Thyroid gland (tissue), 4 donors: ENCODE measurements at regions not wholly inside any gene's neighbourhood (a gene's known extent, or its start where the extent isn't known, plus 50 kb on each side); places are given as distances from the start of the nearest gene placed in this dataset.
"Not testable (repeated sequence)": the region's sequence is repeated elsewhere in the genome, so short reads cannot be mapped to it uniquely, and the experiment has no call there.

Experiments
- DNase-seq, 2 donors: peaks; one replicate each; pipeline ENCODE4 v3.0.0-alpha.2; 2019
- H3K27ac ChIP-seq, 3 donors: fragments of 200-600 bp; sonication (generic); 1 replicate in 2 of 3; 2 replicates in 1 of 3; pipeline ENCODE4 v1.5.1; 2016 to 2019; ENCODE audit warnings: mild to moderate bottlenecking in 1 of 3, moderate library complexity in 1 of 3
- H3K27me3 ChIP-seq: fragments of 200-600 bp; sonication (generic); one replicate; pipeline ENCODE4 v1.5.1; 2019
- H3K36me3 ChIP-seq, 2 donors: fragments of 200-600 bp; sonication (generic); one replicate each; pipeline ENCODE4 v1.5.1; 2016 to 2019
- H3K4me1 ChIP-seq, 2 donors: fragments of 200-600 bp; sonication (generic); one replicate each; pipeline ENCODE4 v1.5.1; 2017 to 2019
- H3K4me3 ChIP-seq, 3 donors: fragments of 200-600 bp; sonication (generic); replicated peaks in 1 of 3; 1 replicate in 2 of 3; 2 replicates in 1 of 3; pipeline ENCODE4 v1.5.1; 2016; ENCODE audit warnings: mild to moderate bottlenecking in 1 of 3
- H3K9me3 ChIP-seq: fragments of 200-600 bp; sonication (generic); one replicate; pipeline ENCODE4 v1.5.1; 2017
- POLR2A ChIP-seq, 2 donors: fragments of 450-650 bp; IDR thresholded peaks; one replicate each; pipeline ENCODE4 v1.6.1; 2017; ENCODE audit warnings: antibody characterized with exemption in 2 of 2, mild to moderate bottlenecking in 2 of 2, moderate library complexity in 1 of 2
- WGBS, 2 donors: methylation state at CpG; one replicate each; pipeline ENCODE4 v1.1.5; 2017; 5-methylcytosine and 5-hydroxymethylcytosine counted together
- intact Hi-C: fragments of 100-400 bp; cut with DNase I; formaldehyde crosslinking; loops from one replicate; pipeline ENCODE4 v1.15.1; 2023
- TF ChIP-seq, protein P1 (sequence below), 6 experiments: fragments of 200-600 bp in 3 of 6; fragments of 450-650 bp in 3 of 6; sonication (generic) in 3 of 6; IDR thresholded peaks; one replicate each; pipeline ENCODE4 v1.5.1; 2016 to 2019; ENCODE audit warnings: antibody characterized with exemption in 6 of 6, mild to moderate bottlenecking in 2 of 6, inconsistent platforms in 1 of 6, moderate library complexity in 1 of 6

DNA sequence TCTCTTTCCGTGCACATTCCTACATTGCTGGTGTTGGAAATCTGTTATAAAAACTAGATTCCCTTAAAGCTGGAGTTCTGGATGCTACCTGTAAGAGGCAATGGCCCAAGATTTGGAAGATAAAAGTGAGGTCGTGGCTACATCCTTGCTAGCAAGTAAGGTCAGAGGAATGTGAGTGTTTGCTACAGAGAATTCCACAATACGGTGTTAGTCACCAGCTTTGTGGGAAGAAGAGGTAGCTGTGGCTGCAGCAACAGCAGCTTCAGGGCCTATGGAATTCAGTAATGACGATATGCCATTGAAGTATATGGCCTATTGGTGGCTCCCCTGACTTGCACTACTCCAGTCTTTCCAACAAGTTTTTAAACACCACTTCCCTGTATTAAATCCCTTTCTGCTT lies 227.7 kb upstream of the TMEM260 start:
- 88 to 92% methylated on average over 4 of the region's 4 CpGs for WGBS, 2 donors
- TF ChIP-seq POLR2A (IDR thresholded peaks at IDR 0.05), result no peak
- TF ChIP-seq, protein P1, sequence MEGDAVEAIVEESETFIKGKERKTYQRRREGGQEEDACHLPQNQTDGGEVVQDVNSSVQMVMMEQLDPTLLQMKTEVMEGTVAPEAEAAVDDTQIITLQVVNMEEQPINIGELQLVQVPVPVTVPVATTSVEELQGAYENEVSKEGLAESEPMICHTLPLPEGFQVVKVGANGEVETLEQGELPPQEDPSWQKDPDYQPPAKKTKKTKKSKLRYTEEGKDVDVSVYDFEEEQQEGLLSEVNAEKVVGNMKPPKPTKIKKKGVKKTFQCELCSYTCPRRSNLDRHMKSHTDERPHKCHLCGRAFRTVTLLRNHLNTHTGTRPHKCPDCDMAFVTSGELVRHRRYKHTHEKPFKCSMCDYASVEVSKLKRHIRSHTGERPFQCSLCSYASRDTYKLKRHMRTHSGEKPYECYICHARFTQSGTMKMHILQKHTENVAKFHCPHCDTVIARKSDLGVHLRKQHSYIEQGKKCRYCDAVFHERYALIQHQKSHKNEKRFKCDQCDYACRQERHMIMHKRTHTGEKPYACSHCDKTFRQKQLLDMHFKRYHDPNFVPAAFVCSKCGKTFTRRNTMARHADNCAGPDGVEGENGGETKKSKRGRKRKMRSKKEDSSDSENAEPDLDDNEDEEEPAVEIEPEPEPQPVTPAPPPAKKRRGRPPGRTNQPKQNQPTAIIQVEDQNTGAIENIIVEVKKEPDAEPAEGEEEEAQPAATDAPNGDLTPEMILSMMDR (IDR thresholded peaks at IDR 0.05), result no peak
- no peaks in the 10 kb centered on the region for H3K27me3 ChIP-seq
- H3K4me3 ChIP-seq, result no peak overlapping the region
- no peaks in the 10 kb centered on the region for H3K36me3 ChIP-seq
- no peaks in the 10 kb centered on the region for H3K9me3 ChIP-seq
- intact Hi-C loops, result no loop called here
- H3K27ac ChIP-seq, result no peak overlapping the region
- no peak for DNase-seq
- H3K4me1 ChIP-seq, result no peaks in the 10 kb centered on the region

DNA sequence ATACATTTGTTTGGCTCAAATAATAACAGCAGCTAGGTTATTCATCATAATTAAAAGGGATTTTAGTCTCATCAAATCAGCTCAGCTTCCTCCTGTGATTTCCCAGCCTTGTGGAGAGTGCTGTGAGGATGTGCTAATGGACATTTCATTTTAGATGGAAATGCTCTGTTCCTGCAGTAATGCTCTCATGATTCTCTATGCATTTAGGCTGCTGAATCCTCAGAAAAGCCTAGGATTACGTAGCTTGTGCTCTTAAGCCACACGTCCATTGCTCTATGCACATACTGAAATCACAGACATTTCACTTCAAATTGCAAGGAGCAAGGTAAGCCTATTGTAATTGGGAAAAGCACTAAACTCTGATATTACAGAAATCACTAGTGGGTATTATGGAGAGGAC lies 226.6 kb upstream of the TMEM260 start:
- Histone ChIP-seq H3K9me3 (no peaks in the 10 kb centered on the region), H3K4me1 (no peaks in the 10 kb centered on the region), H3K27ac (no peak overlapping the region), H3K36me3 (no peaks in the 10 kb centered on the region), H3K27me3 (no peaks in the 10 kb centered on the region), H3K4me3 (no peak overlapping the region)
- DNase-seq, result no peak
- 94 to 97% methylated on average over 2 of the region's 2 CpGs for WGBS, 2 donors
- intact Hi-C loops, result no loop called here
- TF ChIP-seq, protein P1 (IDR thresholded peaks at IDR 0.05), result no peak
- no peak for TF ChIP-seq POLR2A (IDR thresholded peaks at IDR 0.05)

DNA sequence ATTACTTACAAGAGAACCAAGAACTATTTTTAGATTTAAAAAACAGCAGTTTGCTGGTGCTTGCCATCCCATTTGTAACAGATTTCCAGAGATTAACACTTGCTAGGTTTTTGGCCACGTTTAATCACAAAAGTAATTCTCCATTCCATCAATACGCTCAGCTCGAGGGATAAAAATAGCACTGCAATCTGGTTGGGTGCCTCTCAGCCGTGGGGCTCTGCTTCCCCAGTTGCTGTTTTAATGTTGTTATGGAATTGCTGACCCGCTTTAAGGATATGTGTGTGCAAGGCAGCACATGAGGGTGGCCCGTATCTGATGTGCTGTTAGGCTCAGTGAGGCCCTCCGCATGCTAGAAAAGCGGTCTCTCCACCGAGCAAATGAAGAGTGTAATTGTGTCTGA lies 222.2 kb upstream of the TMEM260 start:
- intact Hi-C loops, result no loop called here
- no peaks in the 10 kb centered on the region for H3K27me3 ChIP-seq
- DNase-seq, result no peak
- TF ChIP-seq POLR2A (IDR thresholded peaks at IDR 0.05), result no peak
- 75 to 84% methylated on average over 9 of the region's 9 CpGs for WGBS, 2 donors
- no peak overlapping the region for H3K4me3 ChIP-seq
- no peaks in the 10 kb centered on the region for H3K36me3 ChIP-seq
- H3K9me3 ChIP-seq, result no peaks in the 10 kb centered on the region
- no peak overlapping the region for H3K27ac ChIP-seq
- no peaks in the 10 kb centered on the region for H3K4me1 ChIP-seq

DNA sequence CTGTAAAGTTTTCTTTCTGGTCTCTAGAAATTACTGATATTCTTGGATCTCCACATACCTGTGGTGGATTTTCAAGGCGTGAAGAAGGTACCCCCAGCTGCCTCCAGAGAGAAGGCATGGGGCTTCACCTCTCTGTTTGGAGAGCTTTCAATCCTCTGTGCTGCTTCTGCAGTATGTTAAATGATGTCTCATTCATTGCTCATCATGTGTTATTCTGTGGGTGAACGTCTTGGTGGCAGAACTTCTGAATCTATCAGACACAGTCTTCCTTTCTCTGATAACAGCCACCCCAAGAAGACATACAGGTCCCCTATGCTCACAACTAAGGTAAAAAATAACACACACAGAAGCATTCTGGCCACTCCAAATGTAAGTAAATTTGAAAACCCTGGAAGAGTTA lies 221.3 kb upstream of the TMEM260 start:
- H3K27me3 ChIP-seq, result no peaks in the 10 kb centered on the region
- no peak overlapping the region for H3K27ac ChIP-seq
- no peaks in the 10 kb centered on the region for H3K9me3 ChIP-seq
- WGBS, 2 donors, result 84 to 85% methylated on average over 2 of the region's 2 CpGs
- no peaks in the 10 kb centered on the region for H3K4me1 ChIP-seq
- TF ChIP-seq POLR2A (IDR thresholded peaks at IDR 0.05), result no peak
- TF ChIP-seq, protein P1 (IDR thresholded peaks at IDR 0.05), result no peak
- no peak for DNase-seq
- intact Hi-C loops, result no loop called here
- H3K36me3 ChIP-seq, result no peaks in the 10 kb centered on the region
- no peak overlapping the region for H3K4me3 ChIP-seq

DNA sequence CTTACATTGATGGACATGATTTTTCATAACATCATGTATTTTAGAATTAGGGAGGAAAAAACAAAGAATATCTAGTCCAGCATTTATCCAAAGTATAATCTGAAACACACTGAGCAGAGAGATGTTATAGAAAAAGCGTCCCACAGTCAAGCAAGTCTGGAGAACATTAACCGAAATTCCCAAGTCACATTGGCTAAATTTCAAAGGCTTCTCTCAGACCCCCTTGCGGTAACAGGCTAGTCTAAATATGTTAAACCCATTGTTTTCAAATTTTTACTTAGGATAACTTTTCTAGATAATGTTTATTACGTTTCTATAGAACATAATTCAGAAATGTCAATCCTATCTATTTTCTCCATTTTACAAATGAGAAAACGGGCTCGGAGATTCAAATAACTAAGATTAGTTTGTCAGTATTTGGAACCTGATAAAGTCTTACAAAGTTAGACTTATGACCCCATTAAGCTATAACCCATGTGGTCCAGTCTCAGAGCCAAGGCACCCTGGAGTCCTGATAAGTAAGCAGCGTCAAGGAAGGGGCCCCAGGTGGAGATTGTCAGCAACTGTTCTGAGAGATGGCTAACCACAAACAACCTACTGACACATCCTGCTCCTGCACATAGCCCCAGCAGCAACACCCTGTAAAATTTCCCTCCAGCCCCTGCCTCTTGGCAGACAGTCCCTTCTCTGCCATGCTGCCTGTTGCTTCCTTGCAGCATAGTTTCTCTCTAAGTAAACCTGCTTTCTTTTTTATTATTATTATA lies 220.6 kb upstream of the TMEM260 start:
- intact Hi-C loops, result no loop called here
- TF ChIP-seq POLR2A (IDR thresholded peaks at IDR 0.05), result no peak
- TF ChIP-seq, protein P1 (IDR thresholded peaks at IDR 0.05), result no peak
- WGBS, 2 donors, result 81 to 85% methylated on average over 7 of the region's 7 CpGs

DNA sequence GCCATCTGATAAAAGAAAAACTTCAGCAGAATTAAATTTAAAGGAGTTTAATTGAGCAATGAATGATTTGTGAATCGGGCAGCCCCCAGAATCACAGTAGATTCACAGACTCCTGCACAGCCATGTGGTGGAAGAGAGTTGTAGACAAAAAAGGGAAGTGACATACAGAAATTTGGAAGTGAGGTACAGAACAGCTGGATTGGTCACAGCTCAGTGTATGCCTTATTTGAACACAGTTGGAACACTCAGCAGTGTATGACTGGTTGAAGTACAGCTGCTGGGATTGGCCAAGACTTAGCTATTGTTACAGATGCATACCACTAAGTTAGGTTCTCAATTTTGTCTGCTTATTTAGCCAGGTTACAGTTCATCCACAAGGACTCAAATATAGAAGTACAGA lies 213.9 kb upstream of the TMEM260 start:
- H3K27me3 ChIP-seq, DNase-seq, intact Hi-C loops, H3K27ac ChIP-seq, H3K36me3 ChIP-seq, H3K4me1 ChIP-seq, H3K9me3 ChIP-seq, H3K4me3 ChIP-seq: not testable (repeated sequence)
- 82 to 91% methylated on average over 1 of the region's 1 CpG for WGBS, 2 donors

More for the DNA sequence above, 220.6 kb upstream of the TMEM260 start:
- Histone ChIP-seq H3K4me3 (no peak overlapping the region), H3K36me3 (no peaks in the 10 kb centered on the region), H3K9me3 (no peaks in the 10 kb centered on the region), H3K4me1 (no peaks in the 10 kb centered on the region), H3K27me3 (no peaks in the 10 kb centered on the region), H3K27ac (no peak overlapping the region)
- DNase-seq, result no peak
